Vagina (tissue), 2 donors: ENCODE measurements at regions not wholly inside any gene's neighbourhood (a gene's known extent, or its start where the extent isn't known, plus 50 kb on each side); places are given as distances from the start of the nearest gene placed in this dataset.

ENCODE experiments used
- POLR2A ChIP-seq, 2 donors: fragments of 450-650 bp; IDR thresholded peaks; one replicate each; pipeline ENCODE4 v1.6.1; 2017; ENCODE audit warnings: antibody characterized with exemption in 2 of 2, mild to moderate bottlenecking in 2 of 2, moderate library complexity in 2 of 2
- TF ChIP-seq, protein P1 (sequence below), 3 experiments: fragments of 450-650 bp in 2 of 3; fragments of 200-600 bp in 1 of 3; sonication (generic) in 1 of 3; IDR thresholded peaks; one replicate each; pipeline ENCODE4 v1.5.1; 2017 to 2019; ENCODE audit warnings: antibody characterized with exemption in 3 of 3, mild to moderate bottlenecking in 2 of 3, moderate library complexity in 2 of 3

DNA sequence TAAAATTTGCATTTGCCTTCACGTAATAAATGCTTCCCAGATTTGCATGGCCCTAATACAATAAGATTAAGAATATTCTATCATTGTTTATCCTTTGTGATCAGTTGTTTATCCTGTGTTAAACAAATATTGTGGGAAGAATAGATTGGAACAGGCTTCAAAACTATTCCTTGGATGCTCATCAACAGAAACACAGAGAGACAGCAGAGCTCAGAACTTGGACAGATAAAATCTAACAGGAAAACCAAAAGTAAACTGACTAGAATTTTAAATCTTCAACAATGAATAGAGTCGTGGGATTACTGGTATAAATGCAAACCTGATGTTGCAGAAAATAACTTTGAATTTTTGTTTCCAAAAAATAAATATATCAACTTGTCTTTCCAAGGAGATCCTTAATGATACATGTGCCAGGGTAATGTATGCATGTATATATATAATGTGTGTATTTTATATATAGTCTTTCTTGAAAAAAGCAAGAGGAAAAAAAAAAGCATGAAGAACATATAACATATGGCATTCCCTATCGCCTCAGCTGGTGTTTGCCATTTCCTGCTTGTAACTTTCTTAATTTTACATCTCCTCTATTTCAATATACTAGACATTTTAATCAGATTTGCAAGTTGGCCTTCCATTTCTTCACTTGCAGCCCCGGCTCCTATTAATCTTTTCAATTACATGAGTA is 59.9 kb upstream of the TANK start:
- TF ChIP-seq, protein P1, sequence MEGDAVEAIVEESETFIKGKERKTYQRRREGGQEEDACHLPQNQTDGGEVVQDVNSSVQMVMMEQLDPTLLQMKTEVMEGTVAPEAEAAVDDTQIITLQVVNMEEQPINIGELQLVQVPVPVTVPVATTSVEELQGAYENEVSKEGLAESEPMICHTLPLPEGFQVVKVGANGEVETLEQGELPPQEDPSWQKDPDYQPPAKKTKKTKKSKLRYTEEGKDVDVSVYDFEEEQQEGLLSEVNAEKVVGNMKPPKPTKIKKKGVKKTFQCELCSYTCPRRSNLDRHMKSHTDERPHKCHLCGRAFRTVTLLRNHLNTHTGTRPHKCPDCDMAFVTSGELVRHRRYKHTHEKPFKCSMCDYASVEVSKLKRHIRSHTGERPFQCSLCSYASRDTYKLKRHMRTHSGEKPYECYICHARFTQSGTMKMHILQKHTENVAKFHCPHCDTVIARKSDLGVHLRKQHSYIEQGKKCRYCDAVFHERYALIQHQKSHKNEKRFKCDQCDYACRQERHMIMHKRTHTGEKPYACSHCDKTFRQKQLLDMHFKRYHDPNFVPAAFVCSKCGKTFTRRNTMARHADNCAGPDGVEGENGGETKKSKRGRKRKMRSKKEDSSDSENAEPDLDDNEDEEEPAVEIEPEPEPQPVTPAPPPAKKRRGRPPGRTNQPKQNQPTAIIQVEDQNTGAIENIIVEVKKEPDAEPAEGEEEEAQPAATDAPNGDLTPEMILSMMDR (IDR thresholded peaks at IDR 0.05), result no peak
- no peak for TF ChIP-seq POLR2A (IDR thresholded peaks at IDR 0.05)
